ENCODE measurements at regions not wholly inside any gene's neighbourhood (a gene's known extent, or its start where the extent isn't known, plus 50 kb on each side); places are given as distances from the start of the nearest gene placed in this dataset.
A peak's percentile ranks its signal among the peaks of the same experiment; 100 is the strongest.

DNA sequence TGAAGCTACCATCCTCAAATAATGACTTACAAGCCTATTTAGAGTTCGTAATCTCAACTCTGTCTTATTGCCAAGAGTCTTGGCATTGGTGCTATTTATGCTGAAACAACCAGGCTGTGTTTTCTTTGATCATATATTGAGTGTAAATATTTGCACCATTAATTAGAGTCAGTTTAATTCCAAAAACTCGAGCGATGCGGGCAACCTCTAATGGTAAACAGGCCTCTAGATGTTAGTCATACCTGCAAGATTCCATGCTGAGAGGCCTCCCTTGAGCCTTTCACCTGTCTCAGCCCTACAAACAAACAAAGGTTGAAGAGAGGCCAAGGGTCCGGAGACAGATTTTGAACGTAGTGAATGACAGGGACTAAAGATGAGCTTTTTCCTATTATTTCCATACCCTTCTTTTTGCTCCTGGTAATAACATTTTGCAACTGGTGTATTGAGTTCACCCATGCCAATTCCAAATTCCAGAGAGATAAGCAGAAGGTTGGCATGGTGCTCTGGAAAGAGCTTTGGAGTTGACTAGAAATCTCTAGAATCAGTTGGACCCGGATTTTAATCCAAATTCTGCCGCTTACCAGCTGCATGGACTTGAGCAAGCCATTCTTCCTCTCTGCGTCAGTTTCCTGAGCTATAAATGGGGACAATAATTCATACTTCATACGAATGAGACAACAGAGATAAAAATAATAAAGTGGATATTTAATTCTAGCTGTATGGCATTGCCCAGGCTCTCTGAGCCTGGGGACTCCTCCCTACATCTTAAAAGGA, 99.1 kb upstream of the ANO1 start:
- H3K4me1 ChIP-seq, result no peaks in the 10 kb centered on the region
- no peak overlapping the region for H3K4me3 ChIP-seq
- 81 to 83% methylated on average over 10 of the region's 10 CpGs for WGBS, 2 donors
- intact Hi-C loops (cut with DNase I; ENCODE audit: low total_unique reads), result no loop called here
- no peaks in the 10 kb centered on the region for H3K27me3 ChIP-seq
- H3K27ac ChIP-seq, result no peak overlapping the region
- TF ChIP-seq, protein P1, sequence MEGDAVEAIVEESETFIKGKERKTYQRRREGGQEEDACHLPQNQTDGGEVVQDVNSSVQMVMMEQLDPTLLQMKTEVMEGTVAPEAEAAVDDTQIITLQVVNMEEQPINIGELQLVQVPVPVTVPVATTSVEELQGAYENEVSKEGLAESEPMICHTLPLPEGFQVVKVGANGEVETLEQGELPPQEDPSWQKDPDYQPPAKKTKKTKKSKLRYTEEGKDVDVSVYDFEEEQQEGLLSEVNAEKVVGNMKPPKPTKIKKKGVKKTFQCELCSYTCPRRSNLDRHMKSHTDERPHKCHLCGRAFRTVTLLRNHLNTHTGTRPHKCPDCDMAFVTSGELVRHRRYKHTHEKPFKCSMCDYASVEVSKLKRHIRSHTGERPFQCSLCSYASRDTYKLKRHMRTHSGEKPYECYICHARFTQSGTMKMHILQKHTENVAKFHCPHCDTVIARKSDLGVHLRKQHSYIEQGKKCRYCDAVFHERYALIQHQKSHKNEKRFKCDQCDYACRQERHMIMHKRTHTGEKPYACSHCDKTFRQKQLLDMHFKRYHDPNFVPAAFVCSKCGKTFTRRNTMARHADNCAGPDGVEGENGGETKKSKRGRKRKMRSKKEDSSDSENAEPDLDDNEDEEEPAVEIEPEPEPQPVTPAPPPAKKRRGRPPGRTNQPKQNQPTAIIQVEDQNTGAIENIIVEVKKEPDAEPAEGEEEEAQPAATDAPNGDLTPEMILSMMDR (IDR thresholded peaks at IDR 0.05), result no peak
- no peak for TF ChIP-seq POLR2A (IDR thresholded peaks at IDR 0.05)
- DNase-seq, result no peak
- no peaks in the 10 kb centered on the region for H3K9me3 ChIP-seq
- H3K36me3 ChIP-seq (ENCODE audit: low read depth, missing control alignments), result no peaks in the 10 kb centered on the region

DNA sequence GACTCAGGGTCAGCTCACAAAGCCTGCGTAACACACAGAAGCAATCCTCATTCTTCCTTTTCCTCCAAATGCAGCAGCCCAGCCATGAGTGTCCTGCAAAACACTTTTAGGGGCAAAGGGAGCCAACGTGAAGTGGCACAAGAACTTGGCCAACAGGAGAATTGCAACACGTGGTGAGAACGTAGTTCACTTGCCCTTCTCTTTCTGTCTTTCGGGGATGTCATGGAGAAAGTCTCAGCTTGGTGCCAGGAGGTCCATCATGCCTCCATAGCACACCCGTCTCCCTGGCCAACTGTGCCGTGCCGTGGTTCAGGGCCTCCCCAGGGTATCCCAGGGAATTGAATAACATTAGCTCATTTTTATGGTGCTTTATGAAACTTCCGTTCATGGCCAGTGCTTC, 98.5 kb upstream of the ANO1 start:
- Histone ChIP-seq H3K4me3 (no peak overlapping the region), H3K4me1 (no peaks in the 10 kb centered on the region), H3K27me3 (no peaks in the 10 kb centered on the region), H3K9me3 (no peaks in the 10 kb centered on the region), H3K36me3 (ENCODE audit: low read depth, missing control alignments) (no peaks in the 10 kb centered on the region), H3K27ac (no peak overlapping the region)
- TF ChIP-seq POLR2A (IDR thresholded peaks at IDR 0.05), result no peak
- TF ChIP-seq, protein P1 (IDR thresholded peaks at IDR 0.05), result no peak
- intact Hi-C loops (cut with DNase I; ENCODE audit: low total_unique reads), result no loop called here
- no peak for DNase-seq
- WGBS, 2 donors, result 83 to 84% methylated on average over 9 of the region's 9 CpGs

DNA sequence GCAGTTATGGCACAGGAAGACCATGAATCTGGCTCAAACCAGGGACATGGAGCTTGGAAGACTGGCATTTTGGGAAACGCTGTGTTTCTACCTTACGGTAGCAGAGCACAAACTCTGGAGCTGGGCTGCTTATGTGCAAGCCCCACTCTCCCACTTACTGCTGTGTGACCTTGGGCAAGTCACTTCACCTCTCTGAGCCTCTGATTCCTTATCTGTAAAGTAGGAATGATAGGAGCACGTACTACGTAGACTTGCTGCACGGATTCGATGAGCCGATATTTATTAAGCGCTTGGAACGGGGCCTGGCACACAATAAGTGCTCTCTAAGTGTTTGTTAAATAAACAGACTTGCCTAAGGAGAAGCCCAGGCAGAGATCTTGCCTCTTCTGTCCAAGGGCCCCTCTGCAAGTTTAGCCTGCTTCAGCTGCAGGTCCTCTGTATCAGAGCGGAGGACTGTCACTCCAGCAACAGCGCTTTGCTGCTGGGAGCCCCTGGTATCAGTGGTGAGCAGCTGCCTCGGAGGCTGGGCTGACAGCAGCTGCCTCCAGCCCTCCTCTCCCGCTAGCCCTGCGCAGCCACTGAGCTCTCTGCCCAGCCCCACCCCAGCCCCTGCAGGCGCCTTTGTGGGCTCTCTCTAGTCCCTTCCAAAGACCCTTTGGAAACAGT, 96.9 kb upstream of the ANO1 start:
- WGBS, 2 donors, result 71% methylated on average over 15 of the region's 15 CpGs
- no peaks in the 10 kb centered on the region for H3K4me1 ChIP-seq
- no peak overlapping the region for H3K4me3 ChIP-seq
- no peak overlapping the region for H3K27ac ChIP-seq
- DNase-seq, result peak; percentile 23
- intact Hi-C loops (cut with DNase I; ENCODE audit: low total_unique reads), result no loop called here
- no peaks in the 10 kb centered on the region for H3K27me3 ChIP-seq
- H3K36me3 ChIP-seq (ENCODE audit: low read depth, missing control alignments), result no peaks in the 10 kb centered on the region
- no peaks in the 10 kb centered on the region for H3K9me3 ChIP-seq
- TF ChIP-seq POLR2A (IDR thresholded peaks at IDR 0.05), result no peak
- TF ChIP-seq, protein P1 (IDR thresholded peaks at IDR 0.05), result no peak

DNA sequence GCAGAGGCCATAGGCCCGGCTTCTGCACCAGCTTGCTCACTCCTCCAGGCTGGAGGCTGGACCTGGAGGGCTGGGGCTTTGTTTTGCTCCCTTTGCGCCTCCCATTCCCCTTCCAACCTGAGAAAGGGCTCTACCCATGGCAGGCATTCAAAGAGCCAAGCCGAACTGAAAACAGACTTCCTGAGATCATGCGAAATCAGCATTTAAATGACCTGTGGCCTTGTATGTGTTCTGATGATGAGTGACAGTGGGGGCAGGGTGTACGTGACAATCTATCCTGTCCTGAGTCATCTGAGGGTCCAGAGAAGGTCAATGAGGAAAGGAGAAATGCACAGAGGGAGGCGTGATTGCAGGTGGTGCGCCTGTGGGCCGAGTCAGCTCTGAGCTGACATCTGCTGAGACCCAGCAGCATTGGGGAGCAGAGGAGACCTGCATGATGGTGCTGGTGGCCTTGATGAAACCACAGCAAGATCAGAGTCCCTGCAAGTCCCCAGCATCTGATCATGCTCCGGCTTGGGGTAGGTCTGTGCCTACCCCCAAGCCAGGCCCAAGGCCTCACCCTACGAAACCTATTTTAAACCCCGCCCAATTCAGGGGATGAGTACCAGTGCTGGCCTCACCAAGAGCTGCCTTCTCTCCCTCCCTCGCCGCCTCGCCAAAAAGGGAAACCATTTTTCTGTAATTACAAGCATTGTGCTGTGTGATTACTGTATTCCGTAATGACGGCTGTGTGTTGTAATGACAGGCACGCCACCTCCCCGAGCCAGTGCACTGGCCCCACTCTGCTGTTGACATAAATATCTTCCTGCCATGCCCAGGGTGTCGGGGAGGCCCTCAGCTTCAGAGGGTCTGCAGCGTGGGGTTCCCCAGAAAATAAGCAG, 95.2 kb upstream of the ANO1 start:
- intact Hi-C loops (cut with DNase I; ENCODE audit: low total_unique reads), result no loop called here
- H3K27me3 ChIP-seq, result no peaks in the 10 kb centered on the region

More for the DNA sequence above, 95.2 kb upstream of the ANO1 start:
- no peaks in the 10 kb centered on the region for H3K36me3 ChIP-seq (ENCODE audit: low read depth, missing control alignments)
- no peak for DNase-seq
- TF ChIP-seq, protein P1 (IDR thresholded peaks at IDR 0.05), result no peak
- TF ChIP-seq POLR2A (IDR thresholded peaks at IDR 0.05), result no peak
- no peak overlapping the region for H3K4me3 ChIP-seq
- no peak overlapping the region for H3K27ac ChIP-seq
- WGBS, 2 donors, result 82 to 92% methylated on average over 19 to 20 of the region's 20 CpGs
- no peaks in the 10 kb centered on the region for H3K9me3 ChIP-seq
- H3K4me1 ChIP-seq, result no peaks in the 10 kb centered on the region

All from testis (tissue), 2 donors.